DMS53 treated with DMSO at 0.1 percent for 48 hours (cell line): ENCODE measurements at regions not wholly inside any gene's neighbourhood (a gene's known extent, or its start where the extent isn't known, plus 50 kb on each side); places are given as distances from the start of the nearest gene placed in this dataset.

Experiments used
- DNase-seq: peaks from one replicate; lab custom pipeline; 2025; ENCODE audit not compliant: unreplicated experiment; lab: John Stamatoyannopoulos, UW

- no peak for DNase-seq
Measured at GRCh38 chr17:45708707-45709290, 75.3 kb upstream of the CRHR1 start.

GRCh38 chr17:45709728-45710288, 74.3 kb upstream of the CRHR1 start:
- DNase-seq = no peak

GRCh38 chr17:45715787-45716186, 68.3 kb upstream of the CRHR1 start:
- no peak for DNase-seq

- no peak for DNase-seq
Measured at GRCh38 chr17:45718791-45719190, 65.3 kb upstream of the CRHR1 start.

- DNase-seq = peak; percentile 44
Measured at GRCh38 chr17:45719335-45720071, 64.6 kb upstream of the CRHR1 start.

GRCh38 chr17:45720386-45720785, 63.7 kb upstream of the CRHR1 start:
- no peak for DNase-seq

GRCh38 chr17:45722161-45722560, 62.0 kb upstream of the CRHR1 start:
- DNase-seq = no peak

GRCh38 chr17:45729294-45729907, 54.7 kb upstream of the CRHR1 start:
- no peak for DNase-seq

GRCh38 chr17:45730192-45730591, 53.9 kb upstream of the CRHR1 start:
- no peak for DNase-seq

GRCh38 chr17:45731459-45731858, 52.7 kb upstream of the CRHR1 start:
- DNase-seq = no peak

- DNase-seq = no peak
Measured at GRCh38 chr17:45732926-45733505, 51.1 kb upstream of the CRHR1 start.

GRCh38 chr17:45733781-45734180, 50.3 kb upstream of the CRHR1 start:
- no peak for DNase-seq
